OCI-LY3 (cell line): ENCODE measurements at regions not wholly inside any gene's neighbourhood (a gene's known extent, or its start where the extent isn't known, plus 50 kb on each side); places are given as distances from the start of the nearest gene placed in this dataset.

Experiments used
- CTCF ChIP-seq: fragments of 200-600, 300-600 bp; sonication (generic); IDR thresholded peaks from 2 replicates; pipeline ENCODE4 v1.5.1; 2014; ENCODE audit warnings: antibody characterized with exemption, low read length, low read depth
- EZH2phosphoT487 ChIP-seq: fragments of 200-600 bp; shearing (Covaris generic); IDR thresholded peaks from 2 replicates; pipeline ENCODE4 v1.6.1; 2018; ENCODE audit warnings: antibody characterized with exemption, mixed run types, low read depth

GRCh38 chr14:49497267-49497666 lies 88.9 kb downstream of the RPS29 start:
- TF ChIP-seq CTCF (no peak), EZH2phosphoT487 (no peak)
